ENCODE measurements at regions not wholly inside any gene's neighbourhood (a gene's known extent, or its start where the extent isn't known, plus 50 kb on each side); places are given as distances from the start of the nearest gene placed in this dataset.

DNA sequence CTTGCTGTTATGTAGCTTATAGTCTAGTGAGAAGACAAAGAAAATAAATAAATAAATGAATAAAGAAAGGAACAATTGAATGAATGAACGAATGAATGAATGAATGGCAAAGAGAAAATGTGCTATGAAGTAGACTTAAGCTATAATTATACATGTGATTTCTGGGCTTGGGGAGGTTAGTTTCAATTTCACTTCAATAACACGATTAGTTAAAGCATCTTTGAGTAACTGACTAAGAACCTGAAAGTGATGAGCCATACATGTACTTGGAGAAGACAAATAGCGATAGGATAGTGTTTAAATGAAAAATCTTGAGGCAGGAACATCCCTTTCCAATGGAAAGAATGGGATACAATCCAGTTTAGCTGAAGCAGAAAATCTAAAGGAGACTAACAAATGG lies 593.1 kb upstream of the LRRTM4 start:
- Mint-ChIP-seq H3K4me3 (no peak overlapping the region), H3K4me1 (ENCODE audit: low read depth) (no peaks in the 10 kb centered on the region), H3K27me3 (ENCODE audit: insufficient read depth) (no peaks in the 10 kb centered on the region), H3K36me3 (ENCODE audit: low read depth) (no peaks in the 10 kb centered on the region), H3K27ac (no peak overlapping the region), H3K9me3 (peaks cover 41% of the 10 kb centered on the region)
- DNase-seq = no peak
- TF ChIP-seq, protein P1, sequence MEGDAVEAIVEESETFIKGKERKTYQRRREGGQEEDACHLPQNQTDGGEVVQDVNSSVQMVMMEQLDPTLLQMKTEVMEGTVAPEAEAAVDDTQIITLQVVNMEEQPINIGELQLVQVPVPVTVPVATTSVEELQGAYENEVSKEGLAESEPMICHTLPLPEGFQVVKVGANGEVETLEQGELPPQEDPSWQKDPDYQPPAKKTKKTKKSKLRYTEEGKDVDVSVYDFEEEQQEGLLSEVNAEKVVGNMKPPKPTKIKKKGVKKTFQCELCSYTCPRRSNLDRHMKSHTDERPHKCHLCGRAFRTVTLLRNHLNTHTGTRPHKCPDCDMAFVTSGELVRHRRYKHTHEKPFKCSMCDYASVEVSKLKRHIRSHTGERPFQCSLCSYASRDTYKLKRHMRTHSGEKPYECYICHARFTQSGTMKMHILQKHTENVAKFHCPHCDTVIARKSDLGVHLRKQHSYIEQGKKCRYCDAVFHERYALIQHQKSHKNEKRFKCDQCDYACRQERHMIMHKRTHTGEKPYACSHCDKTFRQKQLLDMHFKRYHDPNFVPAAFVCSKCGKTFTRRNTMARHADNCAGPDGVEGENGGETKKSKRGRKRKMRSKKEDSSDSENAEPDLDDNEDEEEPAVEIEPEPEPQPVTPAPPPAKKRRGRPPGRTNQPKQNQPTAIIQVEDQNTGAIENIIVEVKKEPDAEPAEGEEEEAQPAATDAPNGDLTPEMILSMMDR (IDR thresholded peaks at IDR 0.05) = no peak

DNA sequence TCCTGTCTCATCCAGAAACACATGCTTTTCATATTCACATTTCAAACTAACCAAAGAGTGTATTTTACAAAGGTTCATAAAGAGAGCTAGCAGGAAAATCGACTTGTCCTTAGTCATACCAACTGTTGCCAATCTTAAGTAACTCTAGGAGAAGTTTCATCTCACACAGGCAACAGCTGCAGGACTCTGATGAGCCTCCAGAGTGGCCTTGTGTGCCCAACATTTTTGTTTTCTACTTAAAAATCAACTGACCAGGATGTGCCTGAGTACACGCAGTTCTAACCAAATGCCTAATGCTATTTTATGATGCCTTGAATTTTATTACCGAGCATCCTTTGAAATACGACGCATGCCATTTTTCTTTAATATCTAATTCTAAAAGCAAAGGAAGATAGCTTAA lies 595.9 kb upstream of the LRRTM4 start:
- no peak overlapping the region for H3K27ac Mint-ChIP-seq
- DNase-seq = no peak
- H3K36me3 Mint-ChIP-seq (ENCODE audit: low read depth) = no peaks in the 10 kb centered on the region
- no peak overlapping the region for H3K4me3 Mint-ChIP-seq
- peaks cover 30% of the 10 kb centered on the region for H3K9me3 Mint-ChIP-seq
- no peaks in the 10 kb centered on the region for H3K27me3 Mint-ChIP-seq (ENCODE audit: insufficient read depth)
- no peaks in the 10 kb centered on the region for H3K4me1 Mint-ChIP-seq (ENCODE audit: low read depth)
- TF ChIP-seq, protein P1 (IDR thresholded peaks at IDR 0.05) = no peak

DNA sequence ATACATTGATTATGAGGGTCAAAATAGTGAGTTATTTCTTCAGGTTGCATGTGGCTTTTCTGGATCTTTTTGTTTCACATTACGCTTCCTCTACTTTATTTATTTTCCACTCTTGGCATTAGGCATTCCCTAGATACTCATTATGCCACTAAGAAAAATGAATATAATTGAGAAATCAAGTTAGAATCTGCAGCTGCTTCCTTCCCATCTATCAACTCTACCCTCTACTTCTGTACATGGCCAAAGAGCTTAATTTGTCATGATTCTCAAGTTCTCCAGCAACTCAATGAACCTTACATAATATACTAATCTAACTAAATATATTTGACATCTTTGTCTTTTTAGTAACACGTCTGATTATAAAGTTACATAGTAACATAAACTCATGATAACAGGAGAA lies 598.1 kb upstream of the LRRTM4 start:
- peaks cover 41% of the 10 kb centered on the region for H3K9me3 Mint-ChIP-seq
- H3K27ac Mint-ChIP-seq = no peak overlapping the region
- H3K4me3 Mint-ChIP-seq = no peak overlapping the region
- no peaks in the 10 kb centered on the region for H3K36me3 Mint-ChIP-seq (ENCODE audit: low read depth)
- TF ChIP-seq, protein P1 (IDR thresholded peaks at IDR 0.05) = no peak
- no peak for DNase-seq
- no peaks in the 10 kb centered on the region for H3K27me3 Mint-ChIP-seq (ENCODE audit: insufficient read depth)
- H3K4me1 Mint-ChIP-seq (ENCODE audit: low read depth) = no peaks in the 10 kb centered on the region

DNA sequence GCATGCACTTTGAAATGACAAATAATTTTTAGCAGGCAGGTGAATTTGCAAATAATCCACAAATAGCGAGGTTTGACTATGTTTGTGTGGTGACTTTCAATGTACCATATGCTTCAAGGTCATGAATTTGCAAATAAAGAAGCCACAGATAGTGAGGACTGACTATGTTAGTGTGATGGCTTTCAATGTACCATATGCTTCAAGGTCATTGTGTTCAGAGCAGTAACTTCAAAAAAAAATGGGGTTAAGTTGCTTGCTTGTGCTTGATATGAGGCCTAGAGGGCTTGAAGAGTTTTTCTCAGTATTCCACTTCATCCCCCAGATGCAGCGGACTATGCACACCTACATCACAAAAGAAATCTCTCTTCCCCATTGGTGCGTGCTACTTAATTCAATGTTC lies 602.9 kb upstream of the LRRTM4 start:
- Mint-ChIP-seq H3K36me3 (ENCODE audit: low read depth) (no peaks in the 10 kb centered on the region), H3K27me3 (ENCODE audit: insufficient read depth) (no peaks in the 10 kb centered on the region), H3K9me3 (peaks cover 20% of the 10 kb centered on the region), H3K27ac (no peak overlapping the region), H3K4me1 (ENCODE audit: low read depth) (no peaks in the 10 kb centered on the region), H3K4me3 (no peak overlapping the region)
- TF ChIP-seq, protein P1 (IDR thresholded peaks at IDR 0.05) = no peak
- no peak for DNase-seq

DNA sequence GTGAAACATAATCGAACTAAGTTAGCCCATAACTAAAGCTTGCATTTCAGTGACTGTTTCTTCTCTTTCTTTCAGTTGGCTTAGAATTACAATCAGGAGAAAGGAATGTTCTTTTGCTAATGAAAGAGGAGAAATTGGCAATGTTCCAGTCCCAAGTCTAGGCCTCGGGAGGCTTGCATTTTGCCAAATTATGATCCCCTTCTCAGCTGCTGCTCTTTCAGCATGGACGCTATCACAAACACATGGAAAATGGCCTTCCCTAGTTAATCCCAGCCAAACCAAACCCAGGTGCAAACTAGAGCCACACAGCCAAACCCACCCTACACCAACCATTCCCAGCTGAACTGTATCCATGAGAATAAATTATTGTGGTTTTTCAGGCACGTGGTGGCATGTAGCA lies 605.2 kb upstream of the LRRTM4 start:
- Mint-ChIP-seq H3K36me3 (ENCODE audit: low read depth) (no peaks in the 10 kb centered on the region), H3K4me1 (ENCODE audit: low read depth) (no peaks in the 10 kb centered on the region), H3K27ac (no peak overlapping the region), H3K4me3 (no peak overlapping the region), H3K27me3 (ENCODE audit: insufficient read depth) (no peaks in the 10 kb centered on the region), H3K9me3 (peaks cover 15% of the 10 kb centered on the region)
- no peak for DNase-seq
- TF ChIP-seq, protein P1 (IDR thresholded peaks at IDR 0.05) = no peak

Data from HFFc6 (cell line).